Uterus (tissue), 3 donors: ENCODE measurements at regions not wholly inside any gene's neighbourhood (a gene's known extent, or its start where the extent isn't known, plus 50 kb on each side); places are given as distances from the start of the nearest gene placed in this dataset.

ENCODE experiments used
- DNase-seq, 2 donors: peaks; one replicate each; pipeline ENCODE4 v3.0.0-alpha.2; 2019 to 2020
- H3K27ac ChIP-seq, 2 donors: fragments of 200-600 bp; sonication (generic); 1 replicate in 1 of 2; 2 replicates in 1 of 2; pipeline ENCODE4 v1.5.1; 2016 to 2018
- H3K27me3 ChIP-seq, 2 donors: fragments of 200-600 bp; sonication (generic); one replicate each; pipeline ENCODE4 v1.5.1; 2018 to 2019; ENCODE audit warnings: control low read depth in 1 of 2
- H3K36me3 ChIP-seq, 2 donors: fragments of 200-600 bp; sonication (generic); one replicate each; pipeline ENCODE4 v1.5.1; 2019; ENCODE audit warnings: control low read depth in 1 of 2
- H3K4me1 ChIP-seq, 2 donors: fragments of 200-600 bp; sonication (generic); one replicate each; pipeline ENCODE4 v1.5.1; 2018 to 2019; ENCODE audit warnings: control low read depth in 1 of 2
- H3K4me3 ChIP-seq, 2 donors: fragments of 200-600 bp; sonication (generic); 1 replicate in 1 of 2; 2 replicates in 1 of 2; pipeline ENCODE4 v1.5.1; 2018 to 2019; ENCODE audit warnings: mild to moderate bottlenecking in 1 of 2
- H3K9me3 ChIP-seq, 2 donors: fragments of 200-600 bp; sonication (generic); one replicate each; pipeline ENCODE4 v1.5.1; 2019; ENCODE audit warnings: control low read depth in 1 of 2
- POLR2A ChIP-seq, 2 donors: fragments of 450-650 bp; IDR thresholded peaks; one replicate each; pipeline ENCODE4 v1.6.1; 2016; ENCODE audit warnings: antibody characterized with exemption in 2 of 2, mild to moderate bottlenecking in 1 of 2, moderate library complexity in 1 of 2
- intact Hi-C: fragments of 100-400 bp; cut with DNase I; formaldehyde crosslinking; loops from one replicate; pipeline ENCODE4 v1.15.1; 2023; ENCODE audit warnings: low total_unique reads
- TF ChIP-seq, protein P1 (sequence below), 4 experiments: fragments of 200-600 bp in 2 of 4; fragments of 450-650 bp in 2 of 4; sonication (generic) in 2 of 4; IDR thresholded peaks; one replicate each; pipeline ENCODE4 v1.5.1; 2016 to 2019; ENCODE audit warnings: antibody characterized with exemption in 4 of 4, mild to moderate bottlenecking in 2 of 4, moderate library complexity in 1 of 4
- donor health status: DM: yes; HTN: yes; CAD: no.

DNA sequence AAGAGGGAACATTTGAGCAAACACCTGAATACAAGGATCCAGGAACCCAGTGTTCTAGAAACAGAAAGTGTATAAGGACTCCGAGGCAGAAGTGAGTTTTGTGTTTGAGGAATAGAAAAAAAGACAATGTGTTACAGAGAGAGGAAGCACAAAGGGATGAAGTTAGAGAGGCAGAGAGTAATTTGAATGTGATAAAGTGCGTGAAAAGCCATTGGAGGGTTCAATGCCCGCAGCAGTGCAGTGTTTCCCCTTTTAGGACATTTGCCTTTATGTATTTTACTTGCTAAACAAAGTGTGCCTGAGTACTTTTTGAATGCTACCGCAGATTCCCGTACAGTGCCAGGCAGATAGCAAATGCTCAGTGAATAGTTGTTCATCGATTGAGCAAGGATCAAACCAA lies 508.5 kb downstream of the RAB38 start:
- no peak for DNase-seq
- Histone ChIP-seq H3K27ac (no peak overlapping the region), H3K9me3 (no peaks in the 10 kb centered on the region), H3K4me1 (no peaks in the 10 kb centered on the region), H3K4me3 (no peak overlapping the region), H3K36me3 (no peaks in the 10 kb centered on the region), H3K27me3 (no peaks in the 10 kb centered on the region)
- TF ChIP-seq, protein P1, sequence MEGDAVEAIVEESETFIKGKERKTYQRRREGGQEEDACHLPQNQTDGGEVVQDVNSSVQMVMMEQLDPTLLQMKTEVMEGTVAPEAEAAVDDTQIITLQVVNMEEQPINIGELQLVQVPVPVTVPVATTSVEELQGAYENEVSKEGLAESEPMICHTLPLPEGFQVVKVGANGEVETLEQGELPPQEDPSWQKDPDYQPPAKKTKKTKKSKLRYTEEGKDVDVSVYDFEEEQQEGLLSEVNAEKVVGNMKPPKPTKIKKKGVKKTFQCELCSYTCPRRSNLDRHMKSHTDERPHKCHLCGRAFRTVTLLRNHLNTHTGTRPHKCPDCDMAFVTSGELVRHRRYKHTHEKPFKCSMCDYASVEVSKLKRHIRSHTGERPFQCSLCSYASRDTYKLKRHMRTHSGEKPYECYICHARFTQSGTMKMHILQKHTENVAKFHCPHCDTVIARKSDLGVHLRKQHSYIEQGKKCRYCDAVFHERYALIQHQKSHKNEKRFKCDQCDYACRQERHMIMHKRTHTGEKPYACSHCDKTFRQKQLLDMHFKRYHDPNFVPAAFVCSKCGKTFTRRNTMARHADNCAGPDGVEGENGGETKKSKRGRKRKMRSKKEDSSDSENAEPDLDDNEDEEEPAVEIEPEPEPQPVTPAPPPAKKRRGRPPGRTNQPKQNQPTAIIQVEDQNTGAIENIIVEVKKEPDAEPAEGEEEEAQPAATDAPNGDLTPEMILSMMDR (IDR thresholded peaks at IDR 0.05) = no peak
- no peak for TF ChIP-seq POLR2A (IDR thresholded peaks at IDR 0.05)
- intact Hi-C loops = no loop called here

DNA sequence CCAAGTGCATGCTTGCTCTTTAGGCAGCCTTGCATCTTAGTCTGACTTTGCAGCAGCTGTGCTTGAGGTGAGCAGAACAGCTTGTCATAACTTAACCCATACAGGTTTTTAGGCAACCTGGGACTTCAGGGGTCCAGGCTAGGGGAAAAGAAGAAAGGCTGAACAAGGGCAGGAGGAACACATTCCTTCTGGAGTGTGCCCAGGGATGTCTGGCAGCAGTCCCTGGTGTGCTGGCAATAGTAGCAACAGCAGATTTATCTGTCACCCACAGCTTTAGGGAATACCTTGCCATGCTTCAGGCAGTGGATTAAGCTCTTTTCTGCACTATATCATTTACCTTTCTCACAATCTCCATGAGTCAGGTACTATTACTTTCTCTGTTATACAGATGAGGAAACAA lies 513.0 kb downstream of the RAB38 start:
- Histone ChIP-seq H3K4me1 (no peaks in the 10 kb centered on the region), H3K9me3 (no peaks in the 10 kb centered on the region), H3K4me3 (no peak overlapping the region), H3K27me3 (no peaks in the 10 kb centered on the region), H3K27ac (no peak overlapping the region), H3K36me3 (no peaks in the 10 kb centered on the region)
- intact Hi-C loops = no loop called here
- DNase-seq = no peak
- no peak for TF ChIP-seq POLR2A (IDR thresholded peaks at IDR 0.05)
- TF ChIP-seq, protein P1 (IDR thresholded peaks at IDR 0.05) = no peak

DNA sequence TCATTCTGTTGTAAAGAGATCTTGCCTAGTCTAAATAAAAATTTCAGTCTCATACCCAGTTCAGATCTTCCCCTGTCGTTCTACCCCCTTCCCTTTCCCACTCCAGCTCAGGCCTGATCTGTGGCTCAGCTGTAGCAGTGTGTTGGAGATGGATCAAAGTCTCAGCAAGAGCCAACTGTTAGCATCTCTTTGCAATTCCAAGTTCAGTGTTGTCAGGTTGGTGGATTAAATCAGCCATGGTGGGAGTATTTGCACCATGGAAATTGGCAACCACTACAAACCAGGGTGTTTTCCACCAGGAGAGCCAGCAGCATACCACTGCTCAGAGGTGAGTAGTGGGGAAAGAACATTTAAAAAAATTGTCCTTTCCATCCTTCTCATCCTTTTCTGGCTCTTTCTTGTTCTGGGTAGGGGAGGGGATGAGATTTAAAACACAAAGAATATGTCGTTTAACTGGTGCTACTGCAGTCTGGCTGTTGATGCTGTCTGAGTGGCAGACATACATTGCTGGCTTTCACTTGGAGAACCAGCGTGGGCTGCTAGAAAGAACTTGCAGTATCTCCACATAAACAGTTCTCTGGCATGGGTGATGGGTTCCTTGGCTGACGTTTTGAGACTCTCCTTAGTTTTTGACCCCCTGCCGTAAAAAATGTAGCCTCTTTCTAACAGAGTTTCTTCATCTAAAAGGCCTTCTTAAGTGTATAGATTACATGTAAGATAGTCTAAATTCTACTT lies 514.1 kb downstream of the RAB38 start:
- no peak overlapping the region for H3K27ac ChIP-seq
- H3K36me3 ChIP-seq = no peaks in the 10 kb centered on the region
- no peak overlapping the region for H3K4me3 ChIP-seq
- H3K9me3 ChIP-seq = no peaks in the 10 kb centered on the region
- intact Hi-C loops = no loop called here
- DNase-seq = no peak
- H3K27me3 ChIP-seq = no peaks in the 10 kb centered on the region
- H3K4me1 ChIP-seq = no peaks in the 10 kb centered on the region
- TF ChIP-seq, protein P1 (IDR thresholded peaks at IDR 0.05) = no peak
- no peak for TF ChIP-seq POLR2A (IDR thresholded peaks at IDR 0.05)

DNA sequence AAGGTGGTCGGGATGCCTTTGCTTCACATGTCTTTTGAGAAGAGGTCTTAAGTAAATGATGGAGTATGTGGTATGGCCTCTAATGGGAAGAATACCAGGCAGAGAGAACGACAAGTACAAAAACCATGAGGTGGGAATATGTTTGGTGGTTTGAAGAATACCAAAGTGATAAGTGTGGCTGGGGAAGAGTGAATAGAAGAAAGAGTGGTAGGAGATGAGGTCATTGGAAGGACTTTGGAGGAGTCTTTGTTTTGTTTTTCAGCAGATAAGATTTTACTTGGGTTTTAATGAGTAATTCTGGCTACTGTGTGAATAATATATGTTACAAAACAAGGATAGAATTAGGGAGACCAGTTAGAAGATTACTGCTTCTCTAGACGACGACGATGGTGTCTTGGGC lies 515.4 kb downstream of the RAB38 start:
- H3K9me3 ChIP-seq = no peaks in the 10 kb centered on the region
- H3K4me1 ChIP-seq = no peaks in the 10 kb centered on the region
- H3K27me3 ChIP-seq = no peaks in the 10 kb centered on the region
- no peak overlapping the region for H3K27ac ChIP-seq
- TF ChIP-seq, protein P1 (IDR thresholded peaks at IDR 0.05) = no peak
- TF ChIP-seq POLR2A (IDR thresholded peaks at IDR 0.05) = no peak
- no peaks in the 10 kb centered on the region for H3K36me3 ChIP-seq
- DNase-seq = no peak
- no peak overlapping the region for H3K4me3 ChIP-seq
- intact Hi-C loops = no loop called here

DNA sequence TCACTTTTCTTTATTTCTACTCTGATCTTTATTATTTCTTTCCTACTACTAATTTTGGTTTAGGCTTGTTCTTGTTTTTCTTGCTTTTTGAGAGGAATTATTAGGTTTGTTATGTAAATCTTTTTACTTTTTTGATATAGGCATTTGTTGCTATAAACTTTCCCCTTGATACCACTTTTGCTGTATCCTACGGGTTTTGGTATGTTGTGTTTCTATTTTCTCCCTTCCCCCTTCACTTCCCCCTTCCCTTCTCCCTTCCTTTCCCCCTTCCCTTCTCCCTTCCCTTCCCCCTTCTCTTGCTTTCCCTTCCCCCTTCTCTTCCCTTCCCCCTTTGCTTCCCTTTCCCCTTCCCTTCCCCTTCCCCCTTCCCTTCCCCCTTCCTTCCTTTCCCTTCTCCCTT lies 529.6 kb downstream of the RAB38 start:
- Histone ChIP-seq H3K4me3 (no peak overlapping the region), H3K9me3 (no peaks in the 10 kb centered on the region), H3K27ac (no peak overlapping the region), H3K27me3 (no peaks in the 10 kb centered on the region), H3K4me1 (no peaks in the 10 kb centered on the region), H3K36me3 (no peaks in the 10 kb centered on the region)
- TF ChIP-seq POLR2A (IDR thresholded peaks at IDR 0.05) = no peak
- TF ChIP-seq, protein P1 (IDR thresholded peaks at IDR 0.05) = no peak
- no peak for DNase-seq
- intact Hi-C loops = no loop called here
